HG02610 (cell line): ENCODE measurements at regions not wholly inside any gene's neighbourhood (a gene's known extent, or its start where the extent isn't known, plus 50 kb on each side); places are given as distances from the start of the nearest gene placed in this dataset.
"Not testable (repeated sequence)": the region's sequence is repeated elsewhere in the genome, so short reads cannot be mapped to it uniquely, and the experiment has no call there.

Source experiments
- ATAC-seq: cut with Tn5 transposase; IDR thresholded peaks from one replicate; pipeline ENCODE4 v1.9.1; 2021; ENCODE audit warnings: mild to moderate bottlenecking, moderate library complexity; ENCODE audit not compliant: unreplicated experiment

- no peak for ATAC-seq
Measured at GRCh38 chr5:166063261-166063660, 2228.2 kb upstream of the WWC1 start.

GRCh38 chr5:166068547-166069335, 2222.7 kb upstream of the WWC1 start:
- ATAC-seq: no peak

GRCh38 chr5:166073901-166074581, 2217.4 kb upstream of the WWC1 start:
- ATAC-seq: no peak

- ATAC-seq: no peak
Measured at GRCh38 chr5:166074582-166075481, 2216.6 kb upstream of the WWC1 start.

- ATAC-seq: no peak
Measured at GRCh38 chr5:166083183-166083959, 2208.1 kb upstream of the WWC1 start.

GRCh38 chr5:166086568-166086967, 2204.9 kb upstream of the WWC1 start:
- no peak for ATAC-seq

DNA sequence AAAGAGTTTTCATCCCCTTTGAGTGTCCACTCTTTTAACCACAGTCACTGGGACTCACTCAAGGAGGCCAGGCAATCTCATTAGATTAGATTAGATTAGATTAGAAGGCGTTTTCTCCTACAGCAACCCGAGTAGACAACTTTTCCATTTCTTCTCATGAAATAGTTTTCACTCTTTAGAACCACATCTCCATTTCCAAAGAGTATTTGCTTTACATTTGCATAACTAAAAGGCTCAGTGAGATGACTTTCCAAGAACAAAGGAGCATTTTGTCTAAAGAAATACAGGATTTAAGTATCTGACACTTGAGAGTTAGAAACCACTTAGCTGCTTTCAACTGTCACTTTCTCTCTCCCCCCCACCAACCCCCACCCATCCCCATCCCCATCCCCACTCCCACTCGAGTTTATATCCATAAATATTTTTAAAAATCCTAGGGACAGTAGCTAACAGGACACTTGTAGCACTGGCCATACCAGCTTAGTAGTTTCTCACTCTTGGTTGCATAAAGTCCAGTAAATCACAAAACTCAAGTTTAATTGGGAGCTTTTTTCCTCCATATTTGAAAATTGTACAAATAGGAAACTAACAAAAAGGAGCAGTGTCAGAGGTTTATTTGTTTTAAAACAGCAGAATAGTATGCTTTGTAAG, 2202.9 kb upstream of the WWC1 start:
- ATAC-seq: no peak

GRCh38 chr5:166091931-166092330, 2199.5 kb upstream of the WWC1 start:
- no peak for ATAC-seq

- no peak for ATAC-seq
Measured at GRCh38 chr5:166093312-166093711, 2198.1 kb upstream of the WWC1 start.

- ATAC-seq: no peak
Measured at GRCh38 chr5:166102947-166103346, 2188.5 kb upstream of the WWC1 start.

GRCh38 chr5:166111021-166111420, 2180.4 kb upstream of the WWC1 start:
- no peak for ATAC-seq

GRCh38 chr5:166117072-166118066, 2174.1 kb upstream of the WWC1 start:
- no peak for ATAC-seq

DNA sequence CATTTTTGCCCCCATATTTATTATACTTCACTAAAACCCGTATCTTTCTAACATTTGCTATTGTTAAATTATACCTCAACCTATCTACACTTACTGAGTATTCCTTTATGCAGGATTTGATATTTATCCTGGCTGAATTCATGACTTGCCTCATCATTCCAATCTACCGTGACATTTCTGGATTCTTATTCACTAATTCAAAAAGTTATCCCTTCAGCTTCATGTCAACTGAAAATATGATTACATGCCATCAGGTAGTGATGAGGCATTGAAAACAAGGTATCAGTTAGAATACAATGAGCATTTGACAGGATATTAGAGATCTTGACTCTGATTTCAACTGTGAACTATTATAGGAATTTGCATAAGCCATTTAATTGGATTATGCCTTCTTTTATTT, 2171.9 kb upstream of the WWC1 start:
- ATAC-seq: no peak

GRCh38 chr5:166123717-166124116, 2167.7 kb upstream of the WWC1 start:
- ATAC-seq: no peak

DNA sequence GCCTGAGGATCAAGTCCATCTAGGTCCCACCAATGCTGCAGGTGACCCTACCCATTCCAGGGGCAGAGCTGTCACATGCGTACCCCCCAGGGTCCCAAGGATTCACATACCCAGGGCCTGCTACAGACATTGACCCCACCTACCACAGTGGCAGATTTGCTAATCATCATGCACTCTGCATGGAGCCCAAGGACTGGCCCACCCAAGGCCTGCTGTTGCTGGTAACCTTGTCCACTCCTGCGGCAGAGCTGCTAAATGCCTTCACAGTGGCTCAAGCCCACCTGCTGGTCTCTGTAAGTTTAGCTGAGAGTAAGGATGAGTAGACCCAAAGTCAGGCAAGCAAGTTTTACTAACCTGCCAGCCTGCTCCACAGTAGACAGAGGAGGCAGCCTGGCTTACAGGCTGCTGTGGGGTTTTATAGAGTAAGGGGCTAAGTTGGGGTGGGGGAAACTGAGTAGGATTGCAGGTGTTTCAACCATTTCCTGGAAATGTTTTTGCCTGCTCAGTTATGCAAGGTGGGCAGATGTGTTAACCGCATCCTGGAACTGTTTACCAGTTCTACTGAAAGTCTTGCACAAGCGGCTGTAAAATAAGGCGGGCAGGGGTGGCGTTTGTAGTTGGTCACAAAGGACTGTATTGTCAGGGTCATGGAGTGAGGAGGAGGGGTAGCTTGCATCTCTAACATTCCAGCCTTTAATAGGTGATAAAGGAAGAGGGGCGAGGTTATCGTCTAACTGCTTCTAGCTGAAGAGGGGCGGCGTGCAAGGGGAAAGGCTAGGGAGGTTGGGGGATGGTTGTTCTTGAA, 2163.5 kb upstream of the WWC1 start:
- no peak for ATAC-seq

DNA sequence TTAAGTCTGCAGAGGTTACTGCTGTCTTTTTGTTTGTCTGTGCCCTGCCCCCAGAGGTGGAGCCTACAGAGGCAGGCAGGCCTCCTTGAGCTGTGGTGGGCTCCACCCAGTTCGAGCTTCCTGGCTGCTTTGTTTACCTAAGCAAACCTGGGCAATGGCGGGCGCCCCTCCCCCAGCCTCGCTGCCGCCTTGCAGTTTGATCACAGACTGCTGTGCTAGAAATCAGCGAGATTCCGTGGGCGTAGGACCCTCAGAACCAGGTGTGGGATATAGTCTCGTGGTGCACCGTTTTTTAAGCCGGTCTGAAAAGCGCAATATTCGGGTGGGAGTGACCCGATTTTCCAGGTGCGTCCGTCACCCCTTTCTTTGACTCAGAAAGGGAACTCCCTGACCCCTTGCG, 2146.3 kb upstream of the WWC1 start:
- not testable (repeated sequence) for ATAC-seq

DNA sequence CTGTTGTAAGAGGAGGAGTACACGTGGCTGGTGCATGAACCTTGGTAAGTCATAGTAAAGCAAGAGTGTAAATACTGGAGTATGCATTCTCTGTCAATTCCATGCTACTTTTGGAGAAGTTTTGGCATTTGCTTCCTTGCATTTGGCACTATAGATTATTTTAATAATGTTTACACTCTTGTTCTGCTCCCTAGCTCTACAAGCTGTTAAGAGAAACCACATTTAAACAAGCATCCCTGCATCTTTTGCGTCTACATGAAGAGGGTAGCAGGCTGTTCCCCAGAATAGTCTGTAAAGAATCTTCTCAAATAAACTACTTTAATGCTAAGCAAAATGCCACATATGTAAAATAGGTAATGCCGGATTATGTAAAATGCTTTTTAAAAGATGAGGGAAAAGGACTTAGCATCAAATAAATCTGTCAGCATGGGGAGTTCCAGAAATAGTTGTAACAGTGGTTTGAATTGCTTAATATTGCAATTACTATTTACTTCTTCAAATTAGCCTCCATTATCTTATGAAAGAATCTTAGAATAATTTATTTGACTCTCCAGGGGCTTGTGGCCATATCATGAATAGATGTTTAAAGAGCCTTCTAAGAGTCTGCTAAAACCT, 2127.3 kb upstream of the WWC1 start:
- ATAC-seq: no peak

GRCh38 chr5:166165596-166165995, 2125.8 kb upstream of the WWC1 start:
- ATAC-seq: no peak
